Stromal cell of bone marrow (primary cell): ENCODE measurements at regions not wholly inside any gene's neighbourhood (a gene's known extent, or its start where the extent isn't known, plus 50 kb on each side); places are given as distances from the start of the nearest gene placed in this dataset.

Experiments used
- DNase-seq: peaks from one replicate; pipeline ENCODE4 v3.0.0-alpha.2; 2012; ENCODE audit warnings: low read depth

DNA sequence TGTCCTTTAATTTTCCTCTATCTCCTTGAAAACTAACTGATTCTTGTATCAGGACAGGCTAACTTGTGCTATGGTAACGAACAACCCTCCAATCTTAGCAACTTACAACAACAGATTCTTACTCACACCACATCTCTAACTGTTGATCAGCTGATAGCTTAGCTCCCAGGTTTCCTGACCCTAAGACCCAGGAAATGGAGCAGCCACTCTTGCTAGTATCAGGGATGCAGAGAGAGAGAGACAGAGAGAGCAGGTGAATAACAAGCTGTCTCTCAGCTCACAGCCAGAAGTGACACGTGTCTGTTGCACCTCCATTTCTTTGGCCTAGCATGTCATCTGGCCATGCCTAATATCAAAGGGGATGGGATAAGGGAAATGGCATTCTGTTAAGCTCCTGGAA, 1289.0 kb upstream of the AUTS2 start:
- no peak for DNase-seq

- no peak for DNase-seq
Measured at GRCh38 chr7:68309806-68310205, 1288.5 kb upstream of the AUTS2 start.

DNA sequence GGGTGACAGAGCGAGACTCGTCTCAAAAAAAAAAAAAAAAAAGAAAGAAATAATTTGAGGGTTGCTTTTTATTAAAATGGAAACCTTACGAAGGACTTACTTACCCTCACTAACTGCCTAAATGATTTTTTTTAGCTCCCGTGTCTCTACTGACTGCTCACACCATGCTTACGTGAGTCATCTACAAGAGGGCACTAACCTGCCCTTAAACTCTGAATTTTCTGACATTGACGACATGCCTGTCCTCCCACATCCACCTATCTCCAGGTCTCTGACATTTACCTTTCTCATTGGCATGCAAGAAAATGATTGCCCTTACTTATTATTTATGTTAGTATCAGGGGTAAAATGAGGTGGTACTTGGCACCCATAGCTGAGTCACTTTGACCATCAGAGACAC, 1286.3 kb upstream of the AUTS2 start:
- DNase-seq: no peak

GRCh38 chr7:68313806-68314205, 1284.5 kb upstream of the AUTS2 start:
- DNase-seq: no peak

DNA sequence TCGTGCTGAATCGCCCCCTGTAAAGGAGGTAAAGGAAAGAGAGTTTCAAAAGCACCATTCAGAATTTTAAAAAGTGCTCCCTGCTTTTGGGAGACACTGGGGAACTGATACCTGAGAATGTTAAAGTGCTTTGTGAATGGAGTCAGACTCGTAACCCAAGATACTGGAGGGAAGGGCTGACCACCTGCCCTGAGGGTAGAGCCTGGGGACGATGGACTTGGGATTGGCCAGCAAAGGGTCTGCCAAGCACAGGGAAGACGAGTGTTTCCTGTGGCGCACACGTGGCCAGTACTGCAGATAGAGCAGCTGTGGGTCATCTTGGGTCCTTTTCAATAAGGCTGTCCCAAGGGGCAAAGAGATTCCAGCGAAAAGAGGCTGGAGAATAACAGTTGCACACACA, 1284.1 kb upstream of the AUTS2 start:
- DNase-seq: no peak

GRCh38 chr7:68317476-68317875, 1280.8 kb upstream of the AUTS2 start:
- no peak for DNase-seq

- no peak for DNase-seq
Measured at GRCh38 chr7:68319061-68319460, 1279.2 kb upstream of the AUTS2 start.

DNA sequence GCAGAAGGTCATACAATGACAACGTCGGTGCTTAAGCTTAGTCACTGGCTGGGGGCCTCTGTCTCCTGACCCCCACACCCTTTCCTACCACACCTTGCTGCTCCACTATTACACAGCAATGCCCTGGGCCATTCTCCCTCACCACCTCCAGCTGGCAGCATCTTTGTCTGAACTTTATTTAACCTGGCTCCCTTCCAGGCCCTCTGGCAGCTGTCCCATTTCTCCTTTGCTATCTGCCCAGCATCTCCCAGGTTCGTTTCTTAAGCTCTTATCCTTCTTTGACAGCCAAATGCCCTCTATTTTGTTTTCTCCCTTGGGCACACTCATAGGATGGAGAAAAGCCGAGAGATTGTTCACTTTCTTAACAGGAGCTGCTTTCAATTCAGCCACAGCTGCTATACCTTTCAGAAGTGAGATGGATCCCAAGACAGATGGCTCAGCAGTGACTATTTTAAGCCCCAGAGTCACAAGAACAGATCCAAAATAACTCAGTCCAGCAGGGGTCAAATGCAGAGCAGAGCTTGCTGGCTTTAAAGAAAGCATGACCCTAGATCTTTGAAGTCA, 1277.1 kb upstream of the AUTS2 start:
- peak; percentile 43 for DNase-seq

- DNase-seq: peak; percentile 21
Measured at GRCh38 chr7:68321776-68322496, 1276.3 kb upstream of the AUTS2 start.

DNA sequence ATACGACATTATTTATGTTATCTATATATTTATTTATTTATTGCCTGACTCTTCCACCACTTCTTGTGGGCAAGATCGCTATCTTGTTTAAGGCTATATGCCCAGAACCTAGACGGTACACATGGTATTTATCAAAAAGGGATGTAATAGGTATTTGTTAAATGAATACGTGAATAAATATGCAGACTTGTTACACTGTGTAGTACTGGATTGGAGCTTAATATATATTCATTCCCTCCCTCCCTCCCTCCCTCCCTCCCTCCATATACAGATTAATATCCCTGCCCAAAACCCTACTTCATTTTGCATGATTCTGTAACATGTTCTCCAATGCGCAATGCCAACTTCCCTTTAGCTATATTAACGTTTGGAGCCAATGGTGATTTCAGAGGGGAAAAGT, 1273.7 kb upstream of the AUTS2 start:
- DNase-seq: no peak

DNA sequence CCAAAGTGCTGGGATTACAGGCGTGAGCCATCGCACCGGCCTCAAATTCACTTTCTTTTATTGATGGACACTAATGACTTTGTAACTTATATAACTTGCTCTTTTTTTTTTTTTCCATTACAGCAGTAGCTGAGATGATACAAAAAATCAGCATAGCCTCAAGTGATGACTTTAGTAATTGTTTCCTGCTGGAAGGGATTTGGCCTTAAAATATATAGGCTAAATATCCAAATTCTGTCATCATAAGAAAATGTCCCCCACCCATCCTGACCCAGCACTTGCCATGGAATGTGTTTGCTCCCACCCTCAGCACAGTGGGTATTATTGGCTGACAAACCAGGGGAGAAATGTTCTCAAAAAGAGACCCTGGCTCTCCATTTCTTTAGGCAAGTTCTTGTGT, 1264.1 kb upstream of the AUTS2 start:
- DNase-seq: no peak

- no peak for DNase-seq
Measured at GRCh38 chr7:68334636-68335272, 1263.5 kb upstream of the AUTS2 start.

GRCh38 chr7:68336594-68336993, 1261.7 kb upstream of the AUTS2 start:
- DNase-seq: no peak

- peak; percentile 6 for DNase-seq
Measured at GRCh38 chr7:68348401-68348800, 1249.9 kb upstream of the AUTS2 start.

GRCh38 chr7:68362745-68363518, 1235.3 kb upstream of the AUTS2 start:
- peak; percentile 36 for DNase-seq

DNA sequence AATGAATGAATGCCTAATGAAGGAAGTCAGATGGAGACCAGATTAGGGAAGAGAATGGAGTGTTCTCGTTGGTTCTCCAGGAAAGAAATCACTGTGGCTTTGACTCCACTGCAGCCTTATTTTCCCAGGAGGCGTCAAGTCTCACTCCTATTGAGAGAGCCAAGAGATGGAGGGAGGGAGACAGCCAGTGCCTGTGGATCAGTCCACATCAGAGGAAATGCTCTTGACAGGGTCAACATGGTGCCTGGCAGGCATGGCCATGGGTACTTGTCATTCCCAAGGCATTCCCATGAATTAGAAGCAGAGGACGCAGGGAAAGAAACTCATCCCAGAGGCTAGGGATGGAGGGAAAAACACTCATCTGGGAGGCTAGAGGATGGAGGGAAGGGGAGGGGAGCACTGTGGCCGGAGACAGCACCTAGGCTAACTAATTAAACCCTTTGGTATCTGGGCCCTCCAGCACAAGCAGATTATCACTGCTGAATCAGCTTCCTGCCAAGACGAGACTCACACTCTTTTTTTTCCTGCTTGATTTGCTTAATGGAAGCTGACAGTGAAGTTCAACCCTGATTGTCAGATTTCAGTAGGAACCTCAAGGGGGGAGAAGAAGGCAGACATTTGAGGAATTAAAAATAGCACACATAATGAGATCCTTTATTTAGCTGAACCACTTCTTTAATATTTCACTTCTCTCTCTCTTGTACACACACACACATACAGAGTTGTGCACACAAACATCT, 1233.2 kb upstream of the AUTS2 start:
- DNase-seq: no peak

- DNase-seq: no peak
Measured at GRCh38 chr7:68371985-68372384, 1226.3 kb upstream of the AUTS2 start.

DNA sequence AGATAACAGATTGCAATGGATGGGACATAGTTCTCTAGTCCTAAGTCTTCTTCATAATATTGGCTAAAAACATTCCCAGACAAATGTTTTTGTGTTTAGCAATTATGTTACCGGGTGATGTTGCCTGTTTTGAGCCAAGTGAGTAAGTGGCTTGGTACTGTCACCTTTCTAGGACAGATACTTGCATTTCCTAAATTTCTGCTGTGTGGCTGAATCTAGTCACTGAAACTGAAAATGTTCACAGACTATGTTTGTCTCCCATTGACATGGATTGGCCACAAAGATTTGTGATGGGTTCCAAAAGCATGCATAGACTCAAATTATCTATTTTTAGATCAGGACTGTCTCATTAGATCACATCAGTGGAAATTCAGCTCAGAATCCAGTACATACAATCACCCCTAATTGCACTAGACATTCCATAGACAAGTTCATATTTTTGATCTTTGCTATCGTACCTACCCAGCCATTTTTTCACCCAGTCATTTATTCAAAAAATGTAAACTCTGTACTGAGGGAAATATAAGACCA, 1222.1 kb upstream of the AUTS2 start:
- DNase-seq: no peak

DNA sequence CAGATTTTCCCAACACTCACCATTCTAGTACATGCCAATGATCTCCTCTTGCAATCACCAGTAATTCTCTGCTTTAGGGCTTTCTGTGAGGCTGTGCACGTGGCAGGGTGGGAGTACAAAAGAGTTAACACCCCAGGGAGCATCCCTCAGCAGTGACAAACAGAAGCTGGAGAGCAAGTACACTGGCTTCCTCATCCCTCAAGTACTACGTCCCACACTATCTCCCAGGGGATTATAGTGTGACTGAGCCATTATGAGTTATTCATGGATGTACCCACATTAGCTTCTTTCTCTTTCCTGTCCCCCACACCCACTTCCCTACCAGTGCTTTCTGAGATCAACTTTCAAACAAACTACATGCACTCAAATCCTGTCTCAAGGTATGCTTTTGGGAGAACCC, 1216.5 kb upstream of the AUTS2 start:
- no peak for DNase-seq

GRCh38 chr7:68384581-68384980, 1213.7 kb upstream of the AUTS2 start:
- no peak for DNase-seq

DNA sequence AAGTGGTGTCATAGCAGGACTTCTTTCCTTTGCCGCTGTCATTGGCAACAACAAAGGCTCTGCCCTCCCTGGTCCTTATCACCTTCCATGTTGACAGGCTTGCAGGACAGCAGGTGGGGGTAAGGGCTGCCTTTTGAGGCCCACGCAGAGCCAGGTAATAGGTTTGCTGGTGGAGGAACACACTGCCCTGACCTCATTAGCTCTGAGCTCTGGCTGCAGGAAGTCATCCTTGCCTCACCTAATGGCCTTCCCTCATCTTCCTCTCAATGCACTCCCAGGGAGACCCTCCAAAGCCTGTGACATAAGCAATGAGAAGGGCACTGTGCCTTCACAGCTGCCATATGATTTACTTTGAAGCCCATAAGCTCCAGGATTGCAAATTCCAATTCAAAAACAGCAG, 1205.2 kb upstream of the AUTS2 start:
- DNase-seq: no peak

DNA sequence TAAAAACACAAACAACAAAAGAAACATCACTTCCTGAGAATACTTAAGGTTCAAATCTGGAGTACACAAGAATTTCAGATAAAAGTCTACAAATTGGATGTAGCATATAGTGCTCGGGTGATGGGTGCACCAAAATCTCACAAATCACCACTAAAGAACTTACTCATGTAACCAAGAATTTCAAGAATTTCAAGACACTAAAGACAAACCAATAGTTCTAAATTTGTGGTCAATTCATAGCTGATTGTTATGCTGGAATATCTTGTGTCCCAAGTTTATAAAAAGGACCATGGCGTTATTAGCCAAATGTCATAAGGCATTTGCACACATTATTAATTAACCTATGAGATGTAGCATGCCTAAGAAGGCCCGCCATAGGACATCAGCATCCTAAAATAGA, 1204.1 kb upstream of the AUTS2 start:
- DNase-seq: no peak
